OCI-LY3 (cell line): ENCODE measurements at regions not wholly inside any gene's neighbourhood (a gene's known extent, or its start where the extent isn't known, plus 50 kb on each side); places are given as distances from the start of the nearest gene placed in this dataset.

Experiments
- CTCF ChIP-seq: fragments of 200-600, 300-600 bp; sonication (generic); IDR thresholded peaks from 2 replicates; pipeline ENCODE4 v1.5.1; 2014; ENCODE audit warnings: antibody characterized with exemption, low read length, low read depth
- EZH2phosphoT487 ChIP-seq: fragments of 200-600 bp; shearing (Covaris generic); IDR thresholded peaks from 2 replicates; pipeline ENCODE4 v1.6.1; 2018; ENCODE audit warnings: antibody characterized with exemption, mixed run types, low read depth

- TF ChIP-seq CTCF (no peak), EZH2phosphoT487 (no peak)
These were observed 105.7 kb downstream of the LCA5 start for GRCh38 chr6:79431537-79431933.
